IPS DF 19.7 (cell line): ENCODE measurements at regions not wholly inside any gene's neighbourhood (a gene's known extent, or its start where the extent isn't known, plus 50 kb on each side); places are given as distances from the start of the nearest gene placed in this dataset.
"Not testable (repeated sequence)": the region's sequence is repeated elsewhere in the genome, so short reads cannot be mapped to it uniquely, and the experiment has no call there.

Experiments used
- DNase-seq: peaks from one replicate; pipeline ENCODE4 v3.0.0-alpha.2; 2013; ENCODE audit warnings: low read depth, low spot score

DNA sequence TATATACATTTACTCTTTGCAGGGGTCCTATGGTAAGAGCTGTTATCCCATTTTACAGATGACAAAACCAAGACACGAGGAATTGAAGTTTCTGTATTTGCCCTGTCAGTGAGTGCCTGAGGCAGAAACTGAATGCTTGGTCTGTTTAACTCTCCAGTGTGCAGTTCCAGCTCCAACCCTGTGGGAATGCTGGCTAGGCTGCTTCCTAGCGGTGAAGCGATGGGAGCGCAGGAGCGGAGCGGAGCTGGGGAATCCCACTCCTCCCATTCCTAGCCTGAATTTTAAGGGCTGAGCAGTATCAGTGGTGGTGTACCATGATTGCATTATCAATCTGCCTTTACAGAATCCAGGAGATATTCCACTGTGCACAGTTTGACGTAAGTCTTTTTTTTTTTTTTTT is 202.3 kb downstream of the LRRC70 start:
- DNase-seq: no peak

DNA sequence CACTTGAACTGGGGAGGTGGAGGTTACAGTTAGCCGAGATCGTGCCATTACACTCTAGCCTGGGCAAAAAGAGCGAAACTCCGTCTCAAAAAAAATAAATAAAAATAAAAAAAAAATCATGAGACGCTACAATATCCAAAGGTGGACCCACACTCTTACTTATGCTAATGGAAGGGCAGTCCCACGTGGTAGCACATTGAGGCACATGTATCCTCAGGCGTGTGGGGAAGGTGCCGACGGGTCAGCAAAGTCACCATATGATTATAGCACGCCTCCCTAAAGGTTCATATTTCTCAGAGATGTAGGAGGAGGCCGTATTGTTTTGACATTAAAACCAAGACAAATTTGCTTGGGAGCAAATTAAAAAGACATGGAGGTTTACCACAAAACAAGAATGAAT is 201.6 kb downstream of the LRRC70 start:
- DNase-seq: no peak

DNA sequence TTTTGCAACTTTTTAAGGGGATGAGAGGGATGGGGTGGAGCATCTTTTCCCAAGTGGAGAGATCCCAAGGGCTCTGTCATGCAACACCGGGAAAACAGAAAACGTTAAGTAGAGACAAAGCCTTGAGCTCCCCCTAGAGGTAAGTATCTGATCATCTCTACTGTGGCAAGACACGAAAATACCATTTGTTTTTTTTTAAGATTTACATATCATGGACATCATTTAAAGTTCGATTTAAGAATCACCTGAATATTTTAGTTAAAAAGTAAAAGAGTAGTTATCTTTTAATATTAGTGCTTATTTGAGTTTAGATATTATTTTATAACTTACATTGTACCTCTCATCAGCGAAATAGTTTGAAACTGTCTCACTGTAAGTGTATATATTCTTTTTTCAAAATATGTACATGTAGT is 200.4 kb downstream of the LRRC70 start:
- DNase-seq: no peak

DNA sequence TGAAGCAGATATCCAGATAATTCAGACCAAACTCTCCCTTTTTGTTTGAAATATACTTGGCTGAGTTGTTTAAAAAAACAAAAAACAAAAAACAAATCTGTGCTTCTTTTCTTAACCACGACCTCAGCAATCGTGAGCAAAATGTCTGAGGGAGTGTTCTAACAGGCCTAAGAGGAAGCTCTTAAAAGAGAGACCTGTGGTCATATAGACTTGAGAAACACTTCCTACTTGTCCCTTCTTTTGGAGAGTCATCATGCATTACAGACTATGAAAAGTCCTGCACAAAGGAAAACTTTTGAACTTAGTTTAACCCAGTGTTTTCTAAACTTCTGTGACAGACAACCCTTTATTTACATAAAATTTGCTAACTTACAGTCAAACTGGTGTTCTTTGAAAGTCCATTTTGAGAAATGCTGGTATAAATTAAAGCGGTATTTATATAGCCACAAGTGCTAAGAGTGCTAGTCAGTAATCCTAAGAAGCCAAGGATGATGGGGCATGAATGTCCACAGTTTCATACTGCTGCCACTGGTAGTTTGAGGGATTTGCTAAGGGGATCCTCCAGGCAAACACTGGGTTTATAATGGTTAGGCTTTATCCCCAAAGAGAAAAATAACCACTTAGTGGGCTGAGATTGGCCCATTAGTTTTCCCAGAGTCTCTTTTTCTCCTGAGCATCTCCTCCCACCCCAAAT is 199.8 kb downstream of the LRRC70 start:
- no peak for DNase-seq

DNA sequence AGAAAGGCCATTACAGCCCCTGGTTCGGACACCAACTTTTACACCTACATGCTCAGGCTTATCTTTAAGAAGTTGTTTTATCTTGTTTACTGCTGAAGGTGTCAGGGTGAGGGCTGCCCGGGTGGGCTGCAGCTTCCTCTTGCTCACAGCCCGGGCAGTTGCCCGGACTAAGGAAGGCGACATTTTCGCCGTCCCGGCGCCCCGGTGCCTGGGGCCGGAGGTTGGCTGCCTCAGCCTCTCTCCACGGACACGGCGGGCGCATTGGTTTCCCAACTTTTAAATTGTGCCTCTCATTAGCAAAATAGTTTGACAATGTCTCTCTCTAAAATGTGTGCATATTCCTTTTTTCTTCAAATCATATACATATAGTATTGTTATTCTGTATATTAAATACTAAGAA is 198.5 kb downstream of the LRRC70 start:
- not testable (repeated sequence) for DNase-seq

DNA sequence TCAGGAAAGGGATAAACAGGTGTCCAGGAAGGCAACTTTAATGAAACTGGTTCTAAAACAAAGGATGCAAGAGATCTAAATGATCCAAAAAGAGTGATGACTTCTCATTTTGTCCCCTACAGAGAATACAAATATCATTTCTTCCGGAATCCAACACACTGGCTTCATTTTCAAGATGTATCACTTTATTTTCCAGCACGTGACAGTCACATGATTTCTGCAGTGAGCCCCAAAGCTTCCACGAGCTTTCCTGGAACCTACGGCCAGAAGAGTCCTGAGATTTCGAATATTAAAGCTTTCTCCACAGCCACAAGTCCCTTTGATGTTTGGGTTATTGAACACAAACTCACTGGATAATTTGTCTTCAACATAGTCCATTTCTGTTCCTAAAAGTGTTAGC is 198.0 kb downstream of the LRRC70 start:
- DNase-seq: not testable (repeated sequence)

DNA sequence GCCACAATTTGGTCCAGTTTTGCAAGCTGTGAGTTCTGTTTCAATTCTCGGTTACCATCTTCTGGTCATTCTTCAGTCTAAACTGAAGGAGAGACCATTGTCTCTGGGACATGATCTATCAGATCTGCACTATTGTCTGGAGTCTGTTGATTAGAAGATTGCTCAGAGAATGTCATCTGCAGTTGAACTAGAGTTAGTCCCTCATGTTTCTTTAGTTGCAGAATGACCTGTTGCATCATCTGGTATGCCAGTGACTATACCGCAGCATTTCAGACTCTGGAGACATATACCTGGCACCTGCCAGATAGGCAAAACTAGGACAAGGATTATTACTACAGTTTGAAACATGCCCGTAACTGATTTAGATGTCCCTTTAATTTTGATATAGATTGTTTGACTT is 194.8 kb downstream of the LRRC70 start:
- DNase-seq: no peak

DNA sequence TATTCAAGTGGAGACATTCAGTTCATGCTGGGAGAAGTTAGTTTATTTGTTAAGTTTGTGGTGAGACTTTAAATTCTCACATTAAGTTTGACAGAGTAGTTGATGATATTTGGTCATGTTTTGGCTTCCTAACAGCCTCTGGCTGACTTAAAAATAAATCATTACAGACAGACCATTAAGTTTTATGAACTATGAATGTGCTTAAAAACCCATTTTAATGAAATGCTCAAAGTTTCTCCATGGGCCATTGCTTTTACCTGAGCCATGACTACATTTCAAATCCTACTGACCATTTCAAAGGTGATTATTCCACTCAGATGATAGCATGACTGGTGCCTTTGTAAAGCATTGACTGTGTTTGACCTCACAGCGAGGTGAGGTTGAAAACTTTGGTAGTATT is 192.7 kb downstream of the LRRC70 start:
- DNase-seq: no peak

DNA sequence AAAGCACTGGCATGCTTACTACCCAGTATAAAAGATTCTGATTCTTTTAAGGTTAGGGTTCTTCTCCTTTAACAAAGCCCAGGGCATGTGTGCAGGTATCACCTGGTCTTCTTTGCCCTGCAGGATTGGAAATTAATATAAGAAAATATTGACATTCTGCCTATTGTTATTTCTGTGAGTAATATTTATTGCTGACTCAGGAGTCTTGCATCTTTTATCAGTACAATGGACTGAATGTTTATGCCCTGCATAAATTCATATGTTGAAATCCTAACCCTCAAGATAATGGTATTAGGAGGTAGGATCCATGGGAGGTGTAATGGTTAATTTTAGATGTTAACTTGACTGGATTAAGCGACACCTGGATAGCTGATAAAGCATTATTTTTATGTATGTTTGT is 189.0 kb downstream of the LRRC70 start:
- no peak for DNase-seq

DNA sequence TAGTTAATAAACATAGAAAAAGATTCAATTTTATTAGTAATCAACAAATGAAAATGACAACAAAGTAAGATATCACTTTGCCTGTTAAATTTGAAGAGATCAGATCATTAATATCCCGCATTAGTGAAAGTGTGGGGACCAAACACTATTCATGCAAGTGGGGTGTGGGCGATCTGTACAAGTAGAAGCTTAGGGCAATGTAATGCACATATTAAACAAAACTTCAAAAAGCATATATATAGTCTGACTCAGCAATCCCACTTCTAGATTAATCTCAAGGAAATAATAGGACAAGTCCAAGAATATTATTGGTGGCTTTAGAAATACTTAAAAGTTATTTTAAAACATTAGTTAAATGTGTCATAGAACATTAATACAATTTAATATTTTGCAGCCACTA is 188.5 kb downstream of the LRRC70 start:
- DNase-seq: no peak

DNA sequence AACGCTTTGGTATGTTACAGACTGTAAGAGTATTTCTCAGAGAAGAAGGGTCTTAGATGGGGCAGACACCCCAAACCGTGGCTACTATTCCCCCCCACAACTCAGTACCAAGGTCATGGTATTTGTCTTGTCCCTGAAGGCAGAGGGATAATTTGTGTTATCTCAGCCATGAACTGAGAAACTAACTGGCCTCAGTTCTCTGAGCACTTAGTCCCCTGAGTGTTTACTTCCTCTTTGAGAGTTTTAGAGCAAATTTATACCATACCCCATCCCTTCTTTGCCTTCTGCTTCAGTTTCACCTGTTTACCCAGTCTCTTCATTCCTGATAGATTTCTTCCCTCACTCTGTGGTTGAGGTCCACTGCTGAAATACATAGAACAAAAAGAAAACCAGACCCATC is 183.9 kb downstream of the LRRC70 start:
- no peak for DNase-seq

DNA sequence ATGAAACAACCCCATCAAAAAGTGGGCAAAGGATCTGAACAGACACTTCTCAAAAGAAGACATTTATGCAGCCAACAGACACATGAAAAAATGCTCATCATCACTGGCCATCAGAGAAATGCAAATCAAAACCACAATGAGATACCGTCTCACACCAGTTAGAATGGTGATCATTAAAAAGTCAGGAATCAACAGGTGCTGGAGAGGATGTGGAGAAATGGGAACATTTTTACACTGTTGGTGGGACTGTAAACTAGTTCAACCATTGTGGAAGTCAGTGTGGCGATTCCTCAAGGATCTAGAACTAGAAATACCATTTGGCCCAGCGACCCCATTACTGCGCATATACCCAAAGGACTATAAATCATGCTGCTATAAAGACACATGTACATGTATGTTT is 179.1 kb downstream of the LRRC70 start:
- DNase-seq: not testable (repeated sequence)

DNA sequence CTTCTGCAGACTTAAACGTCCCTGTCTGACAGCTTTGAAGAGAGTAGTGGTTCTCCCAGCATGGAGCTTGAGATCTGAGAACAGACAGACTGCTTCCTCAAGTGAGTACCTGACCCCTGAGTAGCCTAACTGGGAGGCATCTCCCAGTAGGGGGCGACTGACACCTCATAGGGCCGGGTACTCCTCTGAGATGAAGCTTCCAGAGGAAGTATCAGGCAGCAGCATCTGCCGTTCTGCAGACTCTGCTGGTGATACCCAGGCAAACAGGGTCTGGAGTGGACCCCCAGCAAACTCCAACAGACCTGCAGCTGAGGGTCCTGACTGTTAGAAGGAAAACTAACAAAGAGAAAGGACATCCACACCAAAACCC is 174.4 kb downstream of the LRRC70 start:
- DNase-seq: not testable (repeated sequence)

DNA sequence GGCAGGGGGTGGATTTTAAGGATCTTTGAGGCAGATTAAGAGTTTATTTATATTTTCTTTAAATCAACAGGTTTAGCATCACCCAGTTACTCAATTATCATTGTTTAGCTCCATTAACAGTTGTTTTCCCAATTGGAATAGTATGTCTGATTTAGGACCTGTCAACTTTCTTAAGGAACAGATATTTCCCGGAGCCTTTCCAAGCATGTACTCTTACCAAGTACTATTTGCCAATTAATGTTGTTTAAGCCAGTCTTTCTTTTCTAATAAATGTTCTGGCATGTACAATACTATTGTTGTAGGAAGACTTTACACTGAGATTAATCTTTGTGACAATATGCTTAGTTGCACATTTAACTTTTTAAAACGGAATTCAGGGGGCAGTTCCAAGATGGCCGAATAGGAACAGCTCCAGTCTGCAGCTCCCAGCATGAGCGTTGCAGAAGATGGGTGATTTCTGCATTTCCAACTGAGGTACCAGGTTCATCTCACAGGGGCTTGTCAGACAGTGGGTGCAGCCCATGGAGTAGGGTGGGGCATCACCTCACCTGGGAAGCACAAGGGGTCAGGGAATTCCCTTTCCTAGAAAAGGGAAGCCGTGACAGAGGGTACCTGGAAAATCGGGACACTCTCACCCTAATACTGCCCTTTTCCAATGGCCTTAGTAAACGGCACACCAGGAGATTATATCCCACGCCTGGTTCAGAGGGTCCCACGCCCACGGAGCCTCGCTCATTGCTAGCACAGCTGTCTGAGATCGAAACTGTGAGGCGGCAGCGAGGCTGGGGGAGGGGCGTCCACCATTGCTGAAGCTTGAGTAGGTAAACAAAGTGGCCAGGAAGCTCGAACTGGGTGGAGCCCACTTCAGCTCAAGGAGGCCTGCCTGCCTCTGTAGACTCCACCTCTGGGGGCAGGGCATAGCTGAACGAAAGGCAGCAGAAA is 173.7 kb downstream of the LRRC70 start:
- DNase-seq: not testable (repeated sequence)

DNA sequence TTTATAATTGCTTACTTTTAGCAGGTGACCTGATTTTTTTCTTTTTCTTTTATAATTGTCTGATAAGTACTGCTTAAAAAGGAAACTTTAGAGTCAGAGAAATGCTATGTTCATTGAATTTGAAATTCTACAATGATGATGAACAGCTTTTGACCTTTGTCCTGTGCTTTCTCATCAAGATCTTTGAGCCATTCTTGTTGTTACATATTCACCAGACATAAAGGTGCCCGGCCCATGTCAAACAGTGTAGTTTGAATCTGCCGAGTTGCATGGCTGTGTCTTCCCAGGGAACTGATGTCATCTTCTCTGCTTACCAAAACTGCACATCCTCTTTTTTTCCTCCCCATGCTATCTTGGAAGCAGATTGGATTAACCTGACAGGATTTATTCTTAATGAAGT is 163.6 kb downstream of the LRRC70 start:
- DNase-seq: no peak

DNA sequence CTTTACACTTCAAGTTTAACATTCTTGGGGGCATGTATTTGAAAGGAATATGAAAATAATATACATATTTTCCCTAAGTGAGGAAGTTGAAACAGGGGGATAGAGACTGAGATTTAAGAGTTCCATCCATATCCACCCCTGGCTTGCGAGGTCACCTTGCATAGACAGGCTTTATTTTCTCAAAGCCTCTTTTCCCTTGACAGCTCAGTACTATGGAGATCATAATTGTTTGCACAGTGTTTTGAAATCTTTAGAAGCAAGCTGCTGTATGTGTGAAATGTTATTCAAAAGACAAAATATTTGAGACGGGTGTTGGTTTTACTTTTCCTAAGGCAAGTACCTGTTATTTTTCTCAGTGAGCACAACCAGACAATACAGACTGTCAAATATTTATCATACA is 163.1 kb downstream of the LRRC70 start:
- no peak for DNase-seq

DNA sequence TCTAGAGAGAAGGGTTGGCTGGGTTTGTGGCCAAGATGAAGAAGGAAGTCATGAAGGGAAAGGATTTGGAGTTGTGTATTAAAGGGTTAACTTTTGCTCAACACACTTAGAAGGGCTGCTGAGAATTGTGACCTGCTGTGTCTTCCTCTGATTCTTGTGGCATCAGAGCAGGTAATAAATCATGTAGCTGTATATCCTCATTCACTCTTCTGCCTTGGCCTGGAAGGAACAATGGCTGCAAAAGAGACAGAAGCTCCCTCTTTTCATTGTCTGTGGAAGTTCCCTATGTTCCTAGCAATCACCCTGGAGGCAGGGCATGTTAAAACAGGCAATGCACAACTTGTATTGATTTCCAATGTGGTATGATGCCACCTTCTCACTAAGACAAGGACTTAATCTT is 159.1 kb downstream of the LRRC70 start:
- DNase-seq: no peak

DNA sequence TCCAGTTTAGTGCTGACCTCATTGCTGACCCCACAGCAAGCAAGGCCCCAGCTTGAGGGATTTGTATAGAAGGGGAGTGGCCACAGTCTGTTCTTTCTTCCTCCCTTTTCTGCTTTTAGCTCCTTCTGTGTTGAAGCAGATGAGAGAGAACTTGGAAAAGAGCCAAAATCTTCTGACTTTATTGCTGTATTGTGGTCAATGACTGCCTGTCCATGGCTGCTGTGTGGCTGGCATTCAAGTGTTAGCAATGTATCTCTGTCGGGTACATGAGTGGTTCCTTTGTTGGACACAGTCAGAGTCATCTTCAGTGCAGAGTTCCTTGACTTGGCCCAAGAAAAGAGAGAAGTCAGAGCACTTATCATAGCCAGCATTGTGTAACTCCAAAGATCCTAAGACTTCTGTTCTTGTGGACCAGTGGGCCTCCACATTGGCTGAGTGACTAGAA is 154.1 kb downstream of the LRRC70 start:
- DNase-seq: no peak

DNA sequence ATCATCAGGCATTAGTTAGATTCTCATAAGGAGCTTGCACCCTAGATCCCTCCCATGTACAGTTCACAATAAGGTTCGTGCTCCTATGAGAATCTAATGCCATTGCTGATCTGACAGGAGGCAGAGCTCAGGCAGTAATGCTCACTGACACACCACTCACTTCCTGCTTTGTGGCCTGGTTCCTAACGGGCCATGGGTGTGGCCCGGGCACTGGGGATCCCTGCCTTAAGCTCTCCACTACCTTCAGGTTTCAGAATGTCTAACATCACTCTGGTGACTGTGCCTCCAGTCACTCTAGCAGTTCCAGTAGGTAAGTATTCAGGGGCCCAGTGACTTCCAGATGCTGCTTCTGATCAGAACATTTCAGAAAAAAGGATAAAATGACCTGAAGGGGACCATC is 152.4 kb downstream of the LRRC70 start:
- DNase-seq: no peak

DNA sequence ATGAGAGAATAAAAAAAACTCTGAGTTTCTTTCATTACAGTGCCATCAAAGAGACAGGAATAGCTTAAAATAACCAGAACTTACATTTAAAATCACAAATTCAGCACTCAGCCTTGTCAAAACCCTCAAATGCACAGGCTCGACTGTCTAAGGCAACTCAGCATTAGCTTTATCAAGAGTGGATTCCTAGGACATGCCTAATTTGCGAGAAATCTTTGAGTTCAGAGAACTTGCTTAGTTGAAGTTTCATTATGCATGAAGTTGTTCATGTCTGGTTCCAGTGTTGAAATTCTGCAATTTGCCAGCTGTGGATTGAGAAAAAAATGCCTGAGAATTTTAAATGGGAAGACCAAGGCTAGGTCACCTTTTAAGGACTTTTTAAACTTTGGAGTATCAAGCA is 151.1 kb downstream of the LRRC70 start:
- DNase-seq: no peak

DNA sequence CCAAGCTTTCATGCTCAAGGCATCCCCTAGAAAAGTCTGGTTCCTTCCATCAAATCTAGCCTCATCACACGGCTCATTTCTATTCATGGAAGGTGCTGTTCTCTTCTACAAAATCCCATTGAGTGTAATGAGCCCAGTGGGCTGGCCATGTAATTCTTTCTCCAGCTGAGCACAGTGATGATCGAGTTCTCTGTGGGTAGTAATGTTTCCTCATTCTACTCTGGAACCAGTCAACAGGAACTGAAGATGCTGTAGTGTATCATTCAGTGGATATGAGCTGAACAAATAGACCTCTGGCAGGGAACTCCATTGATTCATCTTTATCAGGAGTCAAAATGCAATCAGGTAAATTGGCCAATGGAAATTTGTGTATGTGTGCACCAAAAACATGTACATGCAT is 149.2 kb downstream of the LRRC70 start:
- no peak for DNase-seq

DNA sequence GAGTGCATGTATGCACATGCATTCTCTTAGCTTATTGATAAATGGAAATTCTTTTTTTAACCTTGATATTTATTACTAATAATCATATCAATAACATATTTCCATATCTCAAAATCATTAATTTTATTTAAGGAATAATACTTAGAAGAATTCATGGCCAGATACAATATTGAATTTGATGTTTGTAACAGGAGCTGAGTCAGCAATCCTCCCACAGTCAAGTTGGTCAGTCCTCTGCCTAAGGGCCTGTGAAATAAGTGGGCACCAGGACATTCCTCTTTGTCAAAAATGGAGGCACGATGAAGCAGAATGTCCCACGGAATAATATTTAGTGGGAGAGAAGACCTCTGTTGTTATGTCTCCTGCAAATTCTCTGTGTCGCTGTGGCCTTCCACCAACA is 148.6 kb downstream of the LRRC70 start:
- DNase-seq: no peak

DNA sequence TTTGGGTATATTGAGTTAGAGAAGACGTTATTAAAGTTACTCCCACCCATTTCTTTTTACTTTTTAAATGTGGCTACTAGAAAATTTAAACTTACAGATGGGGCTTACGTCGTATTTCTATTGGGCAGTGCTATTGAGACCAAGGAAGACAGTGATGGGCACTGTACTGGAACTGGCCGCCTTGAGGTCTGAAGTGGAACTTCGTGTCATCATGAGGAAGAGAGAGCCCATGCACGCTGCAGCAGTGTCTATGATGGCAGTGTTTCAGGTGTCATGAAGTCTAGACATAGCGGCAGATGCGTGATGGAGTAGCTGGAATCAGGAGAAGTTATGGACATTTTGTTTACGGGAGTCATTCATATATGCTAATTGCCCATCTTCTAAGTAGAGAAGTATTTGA is 143.7 kb downstream of the LRRC70 start:
- no peak for DNase-seq
